ENCODE measurements at regions not wholly inside any gene's neighbourhood (a gene's known extent, or its start where the extent isn't known, plus 50 kb on each side); places are given as distances from the start of the nearest gene placed in this dataset.

GRCh38 chr5:39605145-39605544, 180.4 kb upstream of the DAB2 start:
- TF ChIP-seq CTCF (IDR thresholded peaks at IDR 0.05) (no peak), POLR2A (IDR thresholded peaks at IDR 0.05) (no peak)

Data from heart left ventricle (tissue), 13 donors.